ENCODE measurements at regions not wholly inside any gene's neighbourhood (a gene's known extent, or its start where the extent isn't known, plus 50 kb on each side); places are given as distances from the start of the nearest gene placed in this dataset.

- no peak for TF ChIP-seq CTCF (conservative IDR thresholded peaks at IDR 0.05; ENCODE audit: low read depth, low read length)
- TF ChIP-seq EZH2 (IDR thresholded peaks at IDR 0.05; ENCODE audit: borderline replicate concordance, low read depth, low read length, poor library complexity, severe bottlenecking) = no peak
Observed at GRCh38 chr3:102106416-102107097, 257.2 kb downstream of the NFKBIZ start.

Data from A673 (cell line).